ENCODE measurements at regions not wholly inside any gene's neighbourhood (a gene's known extent, or its start where the extent isn't known, plus 50 kb on each side); places are given as distances from the start of the nearest gene placed in this dataset.

DNA sequence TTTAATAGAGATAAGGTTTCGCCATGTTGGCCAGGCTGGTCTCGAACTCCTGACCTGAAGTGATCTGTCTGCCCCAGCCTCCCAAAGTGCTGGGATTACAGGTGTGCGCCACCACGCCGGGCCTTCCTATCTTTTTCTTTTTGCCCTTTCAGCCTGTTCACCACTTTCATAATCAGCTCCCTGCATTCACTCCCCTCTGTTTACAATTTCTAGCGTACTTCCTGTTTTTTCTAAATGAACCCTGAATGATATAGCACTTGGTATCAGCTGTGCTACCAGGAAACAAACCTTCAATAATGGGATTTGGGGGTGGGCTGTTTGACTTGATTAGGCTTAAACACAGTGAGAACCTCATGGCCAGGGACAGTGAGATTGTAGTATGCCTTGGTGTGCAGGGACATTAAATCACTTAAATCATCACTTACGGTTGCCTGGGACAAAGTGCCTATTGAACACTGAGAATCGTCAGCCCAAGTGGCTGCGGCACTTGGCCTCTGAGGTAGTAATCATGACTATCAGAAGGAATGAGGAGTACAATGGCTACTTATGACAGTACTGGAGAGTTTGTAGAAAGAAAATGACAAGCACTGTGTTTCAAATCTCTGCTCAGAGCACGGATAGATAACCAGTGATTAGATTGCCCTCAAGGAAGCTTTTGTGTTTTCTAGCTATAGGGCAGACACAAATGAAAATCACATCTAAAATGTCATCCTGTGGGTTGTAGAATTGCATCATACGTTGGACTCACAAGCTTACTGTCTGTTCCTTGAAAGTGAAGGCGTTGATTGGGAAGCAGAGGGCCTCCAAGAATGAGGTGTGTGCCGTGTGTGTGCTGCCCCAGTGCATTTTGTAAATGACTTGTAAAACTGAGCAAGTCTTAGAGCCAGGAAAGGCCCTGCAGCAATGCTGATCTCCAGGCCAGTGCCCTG, 661.8 kb downstream of the MATN1 start:
- Mint-ChIP-seq H3K27ac (ENCODE audit: unreplicated experiment) (no peak overlapping the region), H3K36me3 (ENCODE audit: low read depth, unreplicated experiment) (no peaks in the 10 kb centered on the region), H3K4me3 (ENCODE audit: unreplicated experiment) (no peak overlapping the region), H3K4me1 (ENCODE audit: low read depth, unreplicated experiment) (peaks cover 19% of the 10 kb centered on the region), H3K9me3 (ENCODE audit: unreplicated experiment) (no peaks in the 10 kb centered on the region), H3K27me3 (ENCODE audit: low read depth, unreplicated experiment) (no peaks in the 10 kb centered on the region)
- Histone ChIP-seq H3K4me1 (ENCODE audit: insufficient read depth, low read length) (peaks cover 2% of the 10 kb centered on the region), H3K36me3 (ENCODE audit: insufficient read depth, low read length) (no peaks in the 10 kb centered on the region), H3K27me3 (ENCODE audit: insufficient read depth, low read length) (peaks cover 2% of the 10 kb centered on the region), H3K4me2 (ENCODE audit: low read length) (no peak overlapping the region), H3K9ac (ENCODE audit: low read length) (no peak overlapping the region), H3K27ac (ENCODE audit: low read depth, low read length) (no peak overlapping the region), H2AFZ (ENCODE audit: low read depth, low read length) (no peak overlapping the region), H3K4me3 (ENCODE audit: insufficient read depth, low read depth, low read length) (no peak overlapping the region), H3K9me3 (ENCODE audit: insufficient read depth, low read depth, low read length) (no peaks in the 10 kb centered on the region), H4K20me1 (ENCODE audit: insufficient read depth, low read length) (no peaks in the 10 kb centered on the region), H3K79me2 (ENCODE audit: insufficient read depth, low read length) (no peaks in the 10 kb centered on the region)
- FAIRE-seq (no peak), DNase-seq (ENCODE audit: low read depth) (no peak)
- TF ChIP-seq EZH2 (IDR thresholded peaks at IDR 0.05; ENCODE audit: insufficient read depth, low read length) = no peak
- TF ChIP-seq, protein P1, sequence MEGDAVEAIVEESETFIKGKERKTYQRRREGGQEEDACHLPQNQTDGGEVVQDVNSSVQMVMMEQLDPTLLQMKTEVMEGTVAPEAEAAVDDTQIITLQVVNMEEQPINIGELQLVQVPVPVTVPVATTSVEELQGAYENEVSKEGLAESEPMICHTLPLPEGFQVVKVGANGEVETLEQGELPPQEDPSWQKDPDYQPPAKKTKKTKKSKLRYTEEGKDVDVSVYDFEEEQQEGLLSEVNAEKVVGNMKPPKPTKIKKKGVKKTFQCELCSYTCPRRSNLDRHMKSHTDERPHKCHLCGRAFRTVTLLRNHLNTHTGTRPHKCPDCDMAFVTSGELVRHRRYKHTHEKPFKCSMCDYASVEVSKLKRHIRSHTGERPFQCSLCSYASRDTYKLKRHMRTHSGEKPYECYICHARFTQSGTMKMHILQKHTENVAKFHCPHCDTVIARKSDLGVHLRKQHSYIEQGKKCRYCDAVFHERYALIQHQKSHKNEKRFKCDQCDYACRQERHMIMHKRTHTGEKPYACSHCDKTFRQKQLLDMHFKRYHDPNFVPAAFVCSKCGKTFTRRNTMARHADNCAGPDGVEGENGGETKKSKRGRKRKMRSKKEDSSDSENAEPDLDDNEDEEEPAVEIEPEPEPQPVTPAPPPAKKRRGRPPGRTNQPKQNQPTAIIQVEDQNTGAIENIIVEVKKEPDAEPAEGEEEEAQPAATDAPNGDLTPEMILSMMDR (IDR thresholded peaks at IDR 0.05; ENCODE audit: insufficient read depth, low read depth, low read length) = no peak

DNA sequence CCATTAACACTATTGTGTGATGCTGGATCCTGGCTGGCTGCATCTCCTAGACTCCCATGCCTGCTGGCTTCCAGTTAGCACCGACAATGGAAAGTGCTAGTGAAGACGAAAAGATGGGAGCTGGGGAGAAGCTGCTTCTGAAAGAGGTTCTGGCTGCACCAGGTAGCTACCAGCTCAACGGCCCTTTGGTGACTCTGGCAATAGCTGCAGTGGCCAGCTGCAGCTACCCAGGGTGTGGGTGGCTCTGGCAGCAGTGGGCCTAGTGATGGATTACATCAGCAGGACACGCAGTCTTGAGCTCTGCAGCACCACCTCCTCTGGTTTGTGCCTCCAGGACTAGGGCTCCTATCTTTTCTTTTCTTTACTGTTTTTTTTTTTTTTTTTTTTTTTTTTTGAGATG, 662.6 kb downstream of the MATN1 start:
- H3K36me3 ChIP-seq (ENCODE audit: insufficient read depth, low read length) = no peaks in the 10 kb centered on the region
- no peak overlapping the region for H3K4me2 ChIP-seq (ENCODE audit: low read length)
- no peaks in the 10 kb centered on the region for H4K20me1 ChIP-seq (ENCODE audit: insufficient read depth, low read length)
- no peak overlapping the region for H3K4me3 ChIP-seq (ENCODE audit: insufficient read depth, low read depth, low read length)
- no peak overlapping the region for H3K27ac Mint-ChIP-seq (ENCODE audit: unreplicated experiment)
- peaks cover 2% of the 10 kb centered on the region for H3K4me1 ChIP-seq (ENCODE audit: insufficient read depth, low read length)
- no peaks in the 10 kb centered on the region for H3K79me2 ChIP-seq (ENCODE audit: insufficient read depth, low read length)
- DNase-seq (ENCODE audit: low read depth) (no peak), FAIRE-seq (no peak)
- no peak overlapping the region for H3K4me3 Mint-ChIP-seq (ENCODE audit: unreplicated experiment)
- H3K36me3 Mint-ChIP-seq (ENCODE audit: low read depth, unreplicated experiment) = no peaks in the 10 kb centered on the region
- no peak overlapping the region for H3K27ac ChIP-seq (ENCODE audit: low read depth, low read length)
- no peak overlapping the region for H2AFZ ChIP-seq (ENCODE audit: low read depth, low read length)
- H3K4me1 Mint-ChIP-seq (ENCODE audit: low read depth, unreplicated experiment) = peaks cover 19% of the 10 kb centered on the region
- TF ChIP-seq, protein P1 (IDR thresholded peaks at IDR 0.05; ENCODE audit: insufficient read depth, low read depth, low read length) = no peak
- no peak for TF ChIP-seq EZH2 (IDR thresholded peaks at IDR 0.05; ENCODE audit: insufficient read depth, low read length)
- H3K27me3 Mint-ChIP-seq (ENCODE audit: low read depth, unreplicated experiment) = no peaks in the 10 kb centered on the region
- no peaks in the 10 kb centered on the region for H3K9me3 Mint-ChIP-seq (ENCODE audit: unreplicated experiment)
- H3K9me3 ChIP-seq (ENCODE audit: insufficient read depth, low read depth, low read length) = no peaks in the 10 kb centered on the region
- no peak overlapping the region for H3K9ac ChIP-seq (ENCODE audit: low read length)
- peaks cover 2% of the 10 kb centered on the region for H3K27me3 ChIP-seq (ENCODE audit: insufficient read depth, low read length)

DNA sequence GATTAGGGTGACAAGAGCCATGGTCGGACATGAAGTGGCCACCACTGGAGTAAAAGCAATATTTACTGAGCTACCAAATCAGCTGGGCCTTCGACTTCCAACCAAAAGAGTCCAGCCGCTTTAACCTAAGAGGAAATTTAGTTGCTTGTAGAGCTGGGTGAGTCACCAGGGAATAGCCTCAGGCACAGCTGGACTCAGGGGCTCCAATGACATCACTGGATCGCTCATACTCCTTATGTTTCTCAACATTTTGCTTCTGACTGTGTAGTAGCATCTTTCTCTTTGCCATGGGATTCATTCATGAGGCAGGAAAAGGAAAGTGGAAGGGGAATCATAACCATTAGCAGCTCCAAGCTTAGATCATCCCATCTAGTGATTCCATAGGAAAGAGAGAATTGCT, 664.4 kb downstream of the MATN1 start:
- Histone ChIP-seq H3K36me3 (ENCODE audit: insufficient read depth, low read length) (no peaks in the 10 kb centered on the region), H3K27ac (ENCODE audit: low read depth, low read length) (no peak overlapping the region), H3K9me3 (ENCODE audit: insufficient read depth, low read depth, low read length) (no peaks in the 10 kb centered on the region), H3K9ac (ENCODE audit: low read length) (no peak overlapping the region), H3K79me2 (ENCODE audit: insufficient read depth, low read length) (no peaks in the 10 kb centered on the region), H3K4me2 (ENCODE audit: low read length) (peak overlapping the region; percentile 25), H2AFZ (ENCODE audit: low read depth, low read length) (no peak overlapping the region), H4K20me1 (ENCODE audit: insufficient read depth, low read length) (no peaks in the 10 kb centered on the region), H3K4me3 (ENCODE audit: insufficient read depth, low read depth, low read length) (no peak overlapping the region), H3K4me1 (ENCODE audit: insufficient read depth, low read length) (peaks cover 2% of the 10 kb centered on the region), H3K27me3 (ENCODE audit: insufficient read depth, low read length) (peaks cover 9% of the 10 kb centered on the region)
- H3K27me3 Mint-ChIP-seq (ENCODE audit: low read depth, unreplicated experiment) = no peaks in the 10 kb centered on the region
- DNase-seq (ENCODE audit: low read depth) = peak; percentile 80
- no peak overlapping the region for H3K27ac Mint-ChIP-seq (ENCODE audit: unreplicated experiment)
- no peaks in the 10 kb centered on the region for H3K36me3 Mint-ChIP-seq (ENCODE audit: low read depth, unreplicated experiment)
- peak; percentile 13 for FAIRE-seq
- peaks cover 19% of the 10 kb centered on the region for H3K4me1 Mint-ChIP-seq (ENCODE audit: low read depth, unreplicated experiment)
- H3K9me3 Mint-ChIP-seq (ENCODE audit: unreplicated experiment) = no peaks in the 10 kb centered on the region
- H3K4me3 Mint-ChIP-seq (ENCODE audit: unreplicated experiment) = no peak overlapping the region
- TF ChIP-seq, protein P1 (IDR thresholded peaks at IDR 0.05; ENCODE audit: insufficient read depth, low read depth, low read length) = no peak
- no peak for TF ChIP-seq EZH2 (IDR thresholded peaks at IDR 0.05; ENCODE audit: insufficient read depth, low read length)
